K562 (cell line): ENCODE measurements at regions not wholly inside any gene's neighbourhood (a gene's known extent, or its start where the extent isn't known, plus 50 kb on each side); places are given as distances from the start of the nearest gene placed in this dataset.

Source experiments
- ATAC-seq: fragments of 200-7000 bp; cut with Tn5 transposase; 3 replicates; pipeline ENCODE4 v1.9.1; 2020; ENCODE audit warnings: moderate library complexity
- BruUV-seq: library from RNA; stranded (reverse); fragments of 400-500 nt; replicated peaks from 2 replicates; lab custom pipeline; 2021; lab: Mats Ljungman, UMichigan
- CTCF ChIA-PET: fragments of 300-600 bp; formaldehyde crosslinking; extraction: SDS; loops from one replicate; lab custom pipeline; 2021; ENCODE audit warnings: low intra/inter-chr PET ratio; lab: Yijun Ruan, JAX
- POLR2A ChIA-PET: fragments of 300-600, 350-650 bp; sonication (Branson Sonifier 250); formaldehyde crosslinking; extraction: SDS; loops from one replicate; lab custom pipeline; 2021; ENCODE audit warnings: antibody characterized with exemption, inconsistent platforms; lab: Yijun Ruan, JAX
- DNase-seq, 4 experiments: peaks; one replicate each; pipeline versions ENCODE4 v3.0.0 to v3.0.0-alpha.2; 2011 to 2018; ENCODE audit warnings: low spot score in 3 of 4, mixed read lengths in 3 of 4; ENCODE audit errors: extremely low read depth in 1 of 4
- FAIRE-seq: peaks from 2 replicates; lab custom pipeline; 2011; peaks lifted over from hg19 to GRCh38; lab: Jason Lieb, UNC
- H2AFZ ChIP-seq: 2 replicates; pipeline ENCODE4 v1.6.0; 2011; ENCODE audit warnings: low read depth, low read length, control low read depth, inconsistent platforms
- H3K27ac ChIP-seq: fragments of 200-600 bp; 3 replicates; pipeline ENCODE4 v1.8.0; 2011; ENCODE audit warnings: low read depth, mild to moderate bottlenecking, control low read depth, inconsistent platforms, low read length, moderate library complexity, mixed read lengths; ENCODE audit errors: extremely low read depth
- H3K27me3 ChIP-seq, 2 experiments: fragments of 300-600 bp in 1 of 2; 2 replicates in 1 of 2; 3 replicates in 1 of 2; pipeline versions ENCODE4 v1.6.0 to v1.8.0; 2011; ENCODE audit warnings: inconsistent platforms in 2 of 2, low read length in 2 of 2, mild to moderate bottlenecking in 1 of 2, mixed read lengths in 1 of 2, moderate library complexity in 1 of 2; ENCODE audit not compliant: control insufficient read depth in 2 of 2, insufficient read depth in 2 of 2
- H3K36me3 ChIP-seq: fragments of 300-600 bp; 3 replicates; pipeline ENCODE4 v1.8.0; 2011; ENCODE audit warnings: mild to moderate bottlenecking, low read length, inconsistent platforms; ENCODE audit not compliant: control insufficient read depth, insufficient read depth
- H3K4me1 ChIP-seq, 2 experiments: fragments of 200-600 bp in 1 of 2; replicated peaks in 1 of 2; 2 replicates in 1 of 2; 3 replicates in 1 of 2; pipeline versions ENCODE4 v1.5.1 to v1.8.0; 2011; ENCODE audit warnings: inconsistent platforms in 2 of 2, low read length in 2 of 2, mild to moderate bottlenecking in 1 of 2, mixed read lengths in 1 of 2, moderate library complexity in 1 of 2; ENCODE audit not compliant: control insufficient read depth in 2 of 2, insufficient read depth in 2 of 2
- H3K4me2 ChIP-seq: 2 replicates; pipeline ENCODE4 v1.6.1; 2011; ENCODE audit warnings: low read length, control low read depth, inconsistent platforms, mixed read lengths; ENCODE audit not compliant: insufficient read depth
- H3K4me3 ChIP-seq: fragments of 200-600 bp; sonication (generic), shearing (Covaris generic); 2 replicates; pipeline ENCODE4 v1.5.1; 2016; ENCODE audit warnings: control low read depth, inconsistent platforms
- H3K79me2 ChIP-seq: fragments of 200-600 bp; 3 replicates; pipeline ENCODE4 v1.8.0; 2011; ENCODE audit warnings: low read length, inconsistent platforms; ENCODE audit not compliant: control insufficient read depth, insufficient read depth
- H3K9ac ChIP-seq, 2 experiments: 2 replicates each; pipeline versions ENCODE4 v1.6.0 to v1.6.1; 2011; ENCODE audit warnings: low read depth in 2 of 2, low read length in 2 of 2, control low read depth in 1 of 2, inconsistent platforms in 1 of 2, mild to moderate bottlenecking in 1 of 2, mixed read lengths in 1 of 2; ENCODE audit not compliant: insufficient read depth in 1 of 2
- H3K9me1 ChIP-seq: one replicate; pipeline ENCODE4 v1.6.0; 2011; ENCODE audit warnings: inconsistent platforms, mild to moderate bottlenecking, low read length, moderate library complexity; ENCODE audit not compliant: control insufficient read depth, insufficient read depth
- H3K9me3 ChIP-seq: replicated peaks from 2 replicates; pipeline ENCODE4 v1.5.1; 2011; ENCODE audit warnings: low read depth, low read length, inconsistent platforms; ENCODE audit not compliant: control insufficient read depth, insufficient read depth
- H4K20me1 ChIP-seq: replicated peaks from 2 replicates; pipeline ENCODE4 v1.6.1; 2011; ENCODE audit warnings: low read length, inconsistent platforms, mixed read lengths; ENCODE audit not compliant: control insufficient read depth, insufficient read depth
- EGR1 ChIP-seq: fragments of 450-650 bp; conservative IDR thresholded peaks from 2 replicates; pipeline ENCODE4 v1.6.1; 2017; ENCODE audit warnings: mild to moderate bottlenecking
- ELF4 ChIP-seq: fragments of 450-650 bp; formaldehyde crosslinking; IDR thresholded peaks from 2 replicates; pipeline ENCODE4 v1.4.0; 2022; ENCODE audit warnings: missing genetic modification characterization
- FOXP1 ChIP-seq: sonication (generic); formaldehyde crosslinking; IDR thresholded peaks from 2 replicates; pipeline ENCODE4 v1.8.0; 2022; ENCODE audit warnings: mild to moderate bottlenecking, missing genetic modification reagents
- MED1 ChIP-seq: sonication (generic); formaldehyde crosslinking; IDR thresholded peaks from 2 replicates; pipeline ENCODE4 v1.8.1; 2023; ENCODE audit warnings: missing genetic modification reagents, borderline replicate concordance
- NELFE ChIP-seq: IDR thresholded peaks from 2 replicates; pipeline ENCODE4 v1.6.1; 2011; ENCODE audit warnings: mild to moderate bottlenecking; ENCODE audit not compliant: insufficient read depth, insufficient read length
- TSC22D4 ChIP-seq: fragments of 450-650 bp; IDR thresholded peaks from 2 replicates; pipeline ENCODE4 v1.6.1; 2016; ENCODE audit warnings: missing genetic modification characterization, missing biosample characterization, control low read depth
- WGBS: fragments of 100-300 bp; shearing (Covaris generic); methylation state at CpG from one replicate; pipeline ENCODE4 v1.1.6; 2016; ENCODE audit warnings: low coverage, mixed read lengths; ENCODE audit not compliant: insufficient coverage; ENCODE audit errors: missing lambda C conversion rate; 5-methylcytosine and 5-hydroxymethylcytosine counted together
- in situ Hi-C: fragments of 300-500 bp; cut with MboI; formaldehyde crosslinking; loops from 4 replicates; pipeline ENCODE4 v1.15.0; 2018; ENCODE audit warnings: inconsistent platforms, mixed read lengths
- intact Hi-C: fragments of 100-400 bp; cut with micrococcal nuclease; formaldehyde crosslinking; loops from 2 replicates; pipeline ENCODE4 v1.14.2; 2022
- TF ChIP-seq, protein P1 (sequence below): fragments of 450-650 bp; conservative IDR thresholded peaks from 2 replicates; pipeline ENCODE4 v1.6.1; 2016; ENCODE audit warnings: missing genetic modification characterization, low read depth, mild to moderate bottlenecking, missing compliant biosample characterization, moderate library complexity
- TF ChIP-seq, protein P2 (sequence below): fragments of 450-650 bp; formaldehyde crosslinking; conservative IDR thresholded peaks from 2 replicates; pipeline ENCODE4 v1.4.0; 2022; ENCODE audit warnings: mild to moderate bottlenecking, missing genetic modification characterization
- TF ChIP-seq, protein P3 (sequence below): fragments of 450-650 bp; formaldehyde crosslinking; IDR thresholded peaks from 2 replicates; pipeline ENCODE4 v1.4.0; 2020; ENCODE audit warnings: mild to moderate bottlenecking

DNA sequence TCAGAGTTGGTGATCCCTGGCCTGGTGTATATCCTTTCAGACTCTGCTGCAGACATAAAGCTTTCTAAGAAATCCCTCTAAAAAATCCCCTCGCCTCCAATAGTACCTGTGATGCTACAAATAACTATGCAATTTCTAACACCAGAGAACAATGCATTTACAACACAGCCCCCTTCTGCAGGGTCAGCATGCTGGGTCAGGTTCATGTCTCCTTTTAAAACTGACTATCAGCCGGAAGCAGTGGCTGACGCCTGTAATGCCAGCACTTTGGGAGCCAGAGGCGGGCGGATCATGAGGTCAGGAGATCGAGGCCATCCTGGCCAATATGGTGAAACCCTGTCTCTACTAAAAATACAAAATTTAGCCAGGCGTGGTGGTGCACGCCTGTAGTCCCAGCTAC, 77.0 kb upstream of the SPATA12 start:
- peaks cover 0 to 4% of the 10 kb centered on the region in 2 experiments; a peak in 1 of 5 replicates for H3K27me3 ChIP-seq
- CTCF ChIA-PET: no interaction called here
- H3K27ac ChIP-seq: no peak overlapping the region
- 9% methylated on average over 6 of the region's 8 CpGs for WGBS
- TF ChIP-seq, protein P1, sequence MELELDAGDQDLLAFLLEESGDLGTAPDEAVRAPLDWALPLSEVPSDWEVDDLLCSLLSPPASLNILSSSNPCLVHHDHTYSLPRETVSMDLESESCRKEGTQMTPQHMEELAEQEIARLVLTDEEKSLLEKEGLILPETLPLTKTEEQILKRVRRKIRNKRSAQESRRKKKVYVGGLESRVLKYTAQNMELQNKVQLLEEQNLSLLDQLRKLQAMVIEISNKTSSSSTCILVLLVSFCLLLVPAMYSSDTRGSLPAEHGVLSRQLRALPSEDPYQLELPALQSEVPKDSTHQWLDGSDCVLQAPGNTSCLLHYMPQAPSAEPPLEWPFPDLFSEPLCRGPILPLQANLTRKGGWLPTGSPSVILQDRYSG (tag): no peak
- no peak for TF ChIP-seq TSC22D4
- POLR2A ChIA-PET: interaction anchor here (1.2 kb wide), 1 partner anchor 281 kb away, joined by 4 read pairs; no protein-coding TSS in a partner anchor
- no peaks in the 10 kb centered on the region for H3K36me3 ChIP-seq
- no peak overlapping the region for H3K9ac ChIP-seq
- in situ Hi-C loops (no loop called here), intact Hi-C loops (no loop called here)
- FAIRE-seq (no peak), DNase-seq (no peak), ATAC-seq (no peak)
- no peaks in the 10 kb centered on the region for H3K9me1 ChIP-seq
- no peaks in the 10 kb centered on the region for H3K4me1 ChIP-seq
- H4K20me1 ChIP-seq: no peaks in the 10 kb centered on the region
- no peak overlapping the region for H2AFZ ChIP-seq
- BruUV-seq: no TSS peak
- no peaks in the 10 kb centered on the region for H3K9me3 ChIP-seq
- no peak overlapping the region for H3K4me3 ChIP-seq
- no peaks in the 10 kb centered on the region for H3K79me2 ChIP-seq
- H3K4me2 ChIP-seq: no peak overlapping the region

GRCh38 chr3:56981445-56982230, 78.8 kb upstream of the SPATA12 start:
- in situ Hi-C loops: no loop called here
- Histone ChIP-seq H3K27ac (no peak overlapping the region), H3K27me3 (peaks cover 2 to 4% of the 10 kb centered on the region in 2 experiments; a peak in 2 of 5 replicates), H3K9ac (no peak overlapping the region), H4K20me1 (0 out of 2 replicates have a peak, but pooled peaks cover 4% of the 10 kb centered on the region), H3K4me1 (no peaks in the 10 kb centered on the region), H3K36me3 (no peaks in the 10 kb centered on the region), H3K9me1 (no peaks in the 10 kb centered on the region), H3K9me3 (no peaks in the 10 kb centered on the region), H3K4me3 (no peak overlapping the region), H2AFZ (no peak overlapping the region)
- intact Hi-C loops: no loop called here
- CTCF ChIA-PET: no interaction called here
- POLR2A ChIA-PET: no interaction called here
- FAIRE-seq (no peak), DNase-seq (no peak), ATAC-seq (no peak)
- no TSS peak for BruUV-seq
- 8% methylated on average over 2 of the region's 2 CpGs for WGBS
- TF ChIP-seq, protein P2, sequence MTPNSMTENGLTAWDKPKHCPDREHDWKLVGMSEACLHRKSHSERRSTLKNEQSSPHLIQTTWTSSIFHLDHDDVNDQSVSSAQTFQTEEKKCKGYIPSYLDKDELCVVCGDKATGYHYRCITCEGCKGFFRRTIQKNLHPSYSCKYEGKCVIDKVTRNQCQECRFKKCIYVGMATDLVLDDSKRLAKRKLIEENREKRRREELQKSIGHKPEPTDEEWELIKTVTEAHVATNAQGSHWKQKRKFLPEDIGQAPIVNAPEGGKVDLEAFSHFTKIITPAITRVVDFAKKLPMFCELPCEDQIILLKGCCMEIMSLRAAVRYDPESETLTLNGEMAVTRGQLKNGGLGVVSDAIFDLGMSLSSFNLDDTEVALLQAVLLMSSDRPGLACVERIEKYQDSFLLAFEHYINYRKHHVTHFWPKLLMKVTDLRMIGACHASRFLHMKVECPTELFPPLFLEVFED (CRISPR knock-in tag): no peak
- TF ChIP-seq FOXP1 (no peak), NELFE (no peak), TSC22D4 (no peak), EGR1 (no peak), MED1 (no peak), ELF4 (no peak)
- TF ChIP-seq, protein P3, sequence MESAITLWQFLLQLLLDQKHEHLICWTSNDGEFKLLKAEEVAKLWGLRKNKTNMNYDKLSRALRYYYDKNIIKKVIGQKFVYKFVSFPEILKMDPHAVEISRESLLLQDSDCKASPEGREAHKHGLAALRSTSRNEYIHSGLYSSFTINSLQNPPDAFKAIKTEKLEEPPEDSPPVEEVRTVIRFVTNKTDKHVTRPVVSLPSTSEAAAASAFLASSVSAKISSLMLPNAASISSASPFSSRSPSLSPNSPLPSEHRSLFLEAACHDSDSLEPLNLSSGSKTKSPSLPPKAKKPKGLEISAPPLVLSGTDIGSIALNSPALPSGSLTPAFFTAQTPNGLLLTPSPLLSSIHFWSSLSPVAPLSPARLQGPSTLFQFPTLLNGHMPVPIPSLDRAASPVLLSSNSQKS (CRISPR knock-in tag): no peak
- TF ChIP-seq, all 486 proteins: peak for 0
- no peaks in the 10 kb centered on the region for H3K79me2 ChIP-seq
- no peak overlapping the region for H3K4me2 ChIP-seq
